ENCODE measurements at regions not wholly inside any gene's neighbourhood (a gene's known extent, or its start where the extent isn't known, plus 50 kb on each side); places are given as distances from the start of the nearest gene placed in this dataset.

- TF ChIP-seq CTCF (conservative IDR thresholded peaks at IDR 0.05 in 1 of 2, IDR thresholded peaks at IDR 0.05 in 1 of 2; ENCODE audit: extremely low read depth in 1 of 2, insufficient read depth in 1 of 2, low read depth in 1 of 2, low read length in 2 of 2) (no peak), EZH2 (IDR thresholded peaks at IDR 0.05; ENCODE audit: borderline replicate concordance, low read length) (no peak)
Observed at GRCh38 chr9:107951511-107951910, 461.9 kb upstream of the KLF4 start.
